Endodermal cell (in vitro differentiated cells): ENCODE measurements at regions not wholly inside any gene's neighbourhood (a gene's known extent, or its start where the extent isn't known, plus 50 kb on each side); places are given as distances from the start of the nearest gene placed in this dataset.

Experiments used
- DNase-seq: peaks from one replicate; pipeline ENCODE4 v3.0.0-alpha.2; 2017
- H3K27ac ChIP-seq: 2 replicates; pipeline ENCODE4 v1.5.1; 2013; ENCODE audit warnings: mild to moderate bottlenecking, low read depth, low read length, moderate library complexity
- H3K27me3 ChIP-seq: 2 replicates; pipeline ENCODE4 v1.6.1; 2013; ENCODE audit warnings: mild to moderate bottlenecking, low read length, moderate library complexity; ENCODE audit not compliant: insufficient read depth, control insufficient read depth, poor library complexity, severe bottlenecking
- H3K36me3 ChIP-seq: 2 replicates; pipeline ENCODE4 v1.7.0; 2013; ENCODE audit warnings: mild to moderate bottlenecking, low read length, moderate library complexity; ENCODE audit not compliant: control insufficient read depth, insufficient read depth
- H3K4me1 ChIP-seq: one replicate; pipeline ENCODE4 v1.7.0; 2013; ENCODE audit warnings: low read length; ENCODE audit not compliant: control insufficient read depth, insufficient read depth
- H3K4me3 ChIP-seq: 2 replicates; pipeline ENCODE4 v1.5.1; 2013; ENCODE audit warnings: mild to moderate bottlenecking, low read length, moderate library complexity
- H3K9ac ChIP-seq: 2 replicates; pipeline ENCODE4 v1.6.1; 2013; ENCODE audit warnings: mild to moderate bottlenecking, low read length, moderate library complexity; ENCODE audit not compliant: poor library complexity, severe bottlenecking; ENCODE audit errors: extremely low read depth
- H3K9me3 ChIP-seq: 2 replicates; pipeline ENCODE4 v1.6.1; 2013; ENCODE audit warnings: mild to moderate bottlenecking, low read length, moderate library complexity; ENCODE audit not compliant: control insufficient read depth
- H3K27ac Mint-ChIP-seq: 2 replicates; pipeline ENCODE4 v1.8.0; 2020; ENCODE audit warnings: mixed read lengths
- H3K27me3 Mint-ChIP-seq: 2 replicates; pipeline ENCODE4 v1.8.0; 2021; ENCODE audit warnings: mild to moderate bottlenecking, mixed read lengths; ENCODE audit not compliant: insufficient read depth
- H3K36me3 Mint-ChIP-seq: 2 replicates; pipeline ENCODE4 v1.8.0; 2020; ENCODE audit warnings: low read depth, mixed read lengths
- H3K4me1 Mint-ChIP-seq: 2 replicates; pipeline ENCODE4 v1.8.0; 2020; ENCODE audit warnings: mixed read lengths
- H3K4me3 Mint-ChIP-seq: 2 replicates; pipeline ENCODE4 v1.8.0; 2020; ENCODE audit warnings: mild to moderate bottlenecking, moderate library complexity, mixed read lengths
- H3K9me3 Mint-ChIP-seq: 2 replicates; pipeline ENCODE4 v1.8.0; 2020; ENCODE audit warnings: mild to moderate bottlenecking, mixed read lengths
- WGBS, 2 experiments: methylation state at CpG; one replicate each; pipeline versions ENCODE4 v1.1.5 to v1.1.7; 2013; ENCODE audit warnings: missing lambda C conversion rate in 2 of 2, mixed read lengths in 1 of 2; ENCODE audit not compliant: insufficient coverage in 1 of 2, insufficient read length in 1 of 2; 5-methylcytosine and 5-hydroxymethylcytosine counted together
- TF ChIP-seq, protein P1 (sequence below): fragments of 200-600 bp; sonication (generic); conservative IDR thresholded peaks from 2 replicates; pipeline ENCODE4 v1.5.0; 2021; ENCODE audit warnings: antibody characterized with exemption, mild to moderate bottlenecking

DNA sequence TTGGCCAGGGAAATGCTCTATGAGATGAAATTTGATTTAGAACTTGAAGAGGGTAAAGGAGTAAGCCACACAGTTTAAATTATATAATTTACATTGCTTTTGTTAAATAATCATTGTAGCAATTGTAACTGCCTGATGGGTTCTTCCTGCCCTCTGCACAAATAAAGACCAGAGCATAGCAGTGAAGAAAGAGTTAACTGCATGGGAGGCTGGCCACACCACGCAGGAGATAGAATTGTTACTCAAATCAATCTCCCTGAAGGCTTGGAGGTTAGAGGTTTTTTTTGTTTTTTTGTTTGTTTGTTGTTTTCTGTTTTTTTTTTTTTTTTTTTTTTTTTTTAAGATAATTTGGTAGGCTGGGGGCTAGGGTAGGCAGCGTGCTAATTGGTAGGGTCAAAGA lies 467.0 kb upstream of the GOT2 start:
- H3K27ac ChIP-seq, result no peak overlapping the region
- Mint-ChIP-seq H3K4me3 (no peak overlapping the region), H3K36me3 (no peaks in the 10 kb centered on the region), H3K9me3 (peaks cover 4% of the 10 kb centered on the region), H3K4me1 (peaks cover 11% of the 10 kb centered on the region), H3K27me3 (no peaks in the 10 kb centered on the region), H3K27ac (peak overlapping the region; percentile 3)
- TF ChIP-seq, protein P1, sequence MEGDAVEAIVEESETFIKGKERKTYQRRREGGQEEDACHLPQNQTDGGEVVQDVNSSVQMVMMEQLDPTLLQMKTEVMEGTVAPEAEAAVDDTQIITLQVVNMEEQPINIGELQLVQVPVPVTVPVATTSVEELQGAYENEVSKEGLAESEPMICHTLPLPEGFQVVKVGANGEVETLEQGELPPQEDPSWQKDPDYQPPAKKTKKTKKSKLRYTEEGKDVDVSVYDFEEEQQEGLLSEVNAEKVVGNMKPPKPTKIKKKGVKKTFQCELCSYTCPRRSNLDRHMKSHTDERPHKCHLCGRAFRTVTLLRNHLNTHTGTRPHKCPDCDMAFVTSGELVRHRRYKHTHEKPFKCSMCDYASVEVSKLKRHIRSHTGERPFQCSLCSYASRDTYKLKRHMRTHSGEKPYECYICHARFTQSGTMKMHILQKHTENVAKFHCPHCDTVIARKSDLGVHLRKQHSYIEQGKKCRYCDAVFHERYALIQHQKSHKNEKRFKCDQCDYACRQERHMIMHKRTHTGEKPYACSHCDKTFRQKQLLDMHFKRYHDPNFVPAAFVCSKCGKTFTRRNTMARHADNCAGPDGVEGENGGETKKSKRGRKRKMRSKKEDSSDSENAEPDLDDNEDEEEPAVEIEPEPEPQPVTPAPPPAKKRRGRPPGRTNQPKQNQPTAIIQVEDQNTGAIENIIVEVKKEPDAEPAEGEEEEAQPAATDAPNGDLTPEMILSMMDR, result no peak
- no peak overlapping the region for H3K9ac ChIP-seq
- WGBS, 2 experiments, result 20% methylated on average over 2 of the region's 2 CpGs; no CpG with 5 or more reads in 1 of the 2 experiments
- DNase-seq, result no peak
- no peaks in the 10 kb centered on the region for H3K36me3 ChIP-seq
- H3K9me3 ChIP-seq, result no peaks in the 10 kb centered on the region
- no peaks in the 10 kb centered on the region for H3K27me3 ChIP-seq
- no peaks in the 10 kb centered on the region for H3K4me1 ChIP-seq
- H3K4me3 ChIP-seq, result no peak overlapping the region

DNA sequence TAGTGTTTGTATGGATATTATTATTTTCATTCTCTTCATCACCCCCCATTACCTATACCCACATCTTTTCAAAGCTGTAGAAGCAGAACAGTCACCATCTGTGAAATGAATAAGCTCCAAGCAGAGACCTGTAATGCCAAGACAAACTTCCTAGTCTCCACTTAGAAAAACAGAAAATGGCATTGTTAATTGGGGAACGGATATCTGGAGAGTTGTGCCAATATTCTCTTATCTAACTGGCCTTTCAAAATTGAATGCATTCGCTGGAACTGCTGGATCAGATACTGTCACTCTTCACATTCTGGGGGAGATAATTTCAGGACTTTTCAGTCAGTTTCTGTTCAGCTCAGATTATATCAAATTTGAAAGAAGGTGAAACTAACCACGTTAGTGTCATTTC lies 464.4 kb upstream of the GOT2 start:
- H3K4me3 ChIP-seq, result no peak overlapping the region
- TF ChIP-seq, protein P1, result no peak
- H3K27me3 Mint-ChIP-seq, result no peaks in the 10 kb centered on the region
- peaks cover 4% of the 10 kb centered on the region for H3K9me3 Mint-ChIP-seq
- H3K36me3 ChIP-seq, result no peaks in the 10 kb centered on the region
- DNase-seq, result no peak
- no peaks in the 10 kb centered on the region for H3K4me1 ChIP-seq
- H3K9ac ChIP-seq, result no peak overlapping the region
- no peaks in the 10 kb centered on the region for H3K27me3 ChIP-seq
- H3K27ac ChIP-seq, result no peak overlapping the region
- peaks cover 5% of the 10 kb centered on the region for H3K4me1 Mint-ChIP-seq
- H3K4me3 Mint-ChIP-seq, result no peak overlapping the region
- no peaks in the 10 kb centered on the region for H3K9me3 ChIP-seq
- H3K36me3 Mint-ChIP-seq, result no peaks in the 10 kb centered on the region
- no peak overlapping the region for H3K27ac Mint-ChIP-seq
- 83 to 89% methylated on average over 3 of the region's 3 CpGs for WGBS, 2 experiments

DNA sequence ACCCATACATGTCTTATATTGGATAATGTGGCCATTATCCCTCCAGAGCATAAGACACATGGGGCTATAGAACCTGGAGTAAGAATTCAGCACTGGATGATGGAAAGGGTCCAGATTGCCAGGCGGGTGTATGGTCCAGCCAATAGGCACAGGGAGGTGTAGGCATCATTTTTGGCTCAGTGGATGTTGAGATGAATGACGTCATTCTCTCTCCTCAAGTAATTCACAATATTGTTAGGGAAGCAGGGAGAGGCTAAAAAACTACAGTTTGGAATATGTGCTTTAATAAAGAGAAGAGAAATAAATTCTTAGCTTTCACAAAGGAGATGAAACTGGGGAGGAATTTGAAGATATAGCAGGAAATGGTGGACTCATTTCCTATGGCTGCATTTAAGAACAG lies 461.1 kb upstream of the GOT2 start:
- H3K4me1 ChIP-seq, result no peaks in the 10 kb centered on the region
- peaks cover 1% of the 10 kb centered on the region for H3K9me3 Mint-ChIP-seq
- no peaks in the 10 kb centered on the region for H3K9me3 ChIP-seq
- WGBS, 2 experiments, result 100% methylated on average over 1 to 2 of the region's 2 CpGs
- DNase-seq, result no peak
- H3K36me3 Mint-ChIP-seq, result no peaks in the 10 kb centered on the region
- no peak overlapping the region for H3K9ac ChIP-seq
- H3K27ac ChIP-seq, result no peak overlapping the region
- no peaks in the 10 kb centered on the region for H3K4me1 Mint-ChIP-seq
- H3K36me3 ChIP-seq, result no peaks in the 10 kb centered on the region
- no peak overlapping the region for H3K27ac Mint-ChIP-seq
- H3K27me3 ChIP-seq, result no peaks in the 10 kb centered on the region
- TF ChIP-seq, protein P1, result no peak
- no peak overlapping the region for H3K4me3 ChIP-seq
- no peaks in the 10 kb centered on the region for H3K27me3 Mint-ChIP-seq
- no peak overlapping the region for H3K4me3 Mint-ChIP-seq
